Mesodermal cell (in vitro differentiated cells): ENCODE measurements at regions not wholly inside any gene's neighbourhood (a gene's known extent, or its start where the extent isn't known, plus 50 kb on each side); places are given as distances from the start of the nearest gene placed in this dataset.

Experiments used
- H3K27ac ChIP-seq: 2 replicates; pipeline ENCODE4 v1.7.0; 2013; ENCODE audit warnings: mild to moderate bottlenecking, low read depth, low read length, moderate library complexity; ENCODE audit not compliant: severe bottlenecking
- H3K36me3 ChIP-seq: 2 replicates; pipeline ENCODE4 v1.7.1; 2013; ENCODE audit warnings: mild to moderate bottlenecking, low read length, moderate library complexity; ENCODE audit not compliant: control insufficient read depth, insufficient read depth
- H3K4me1 ChIP-seq: one replicate; pipeline ENCODE4 v1.7.1; 2013; ENCODE audit warnings: mild to moderate bottlenecking, low read length; ENCODE audit not compliant: insufficient read depth, control insufficient read depth, poor library complexity, severe bottlenecking
- H3K4me3 ChIP-seq: 2 replicates; pipeline ENCODE4 v1.7.0; 2013; ENCODE audit warnings: low read length, control low read depth, mild to moderate bottlenecking; ENCODE audit not compliant: insufficient read depth, poor library complexity, severe bottlenecking; ENCODE audit errors: extremely low read depth
- H3K9me3 ChIP-seq: 2 replicates; pipeline ENCODE4 v1.7.1; 2013; ENCODE audit warnings: mild to moderate bottlenecking, low read length, moderate library complexity; ENCODE audit not compliant: control insufficient read depth
- WGBS, 2 experiments: methylation state at CpG; one replicate each; pipeline ENCODE4 v1.1.5; 2013; ENCODE audit warnings: missing lambda C conversion rate in 2 of 2; ENCODE audit not compliant: insufficient coverage in 2 of 2; 5-methylcytosine and 5-hydroxymethylcytosine counted together

- peaks cover 6% of the 10 kb centered on the region for H3K4me1 ChIP-seq
- H3K9me3 ChIP-seq: no peaks in the 10 kb centered on the region
- WGBS, 2 experiments: 65 to 79% methylated on average over 6 to 8 of the region's 9 CpGs
Measured at GRCh38 chr7:69412331-69413146, 185.7 kb upstream of the AUTS2 start.

GRCh38 chr7:69414555-69414954, 183.7 kb upstream of the AUTS2 start:
- Histone ChIP-seq H3K4me3 (no peak overlapping the region), H3K9me3 (no peaks in the 10 kb centered on the region), H3K36me3 (no peaks in the 10 kb centered on the region), H3K27ac (no peak overlapping the region), H3K4me1 (peaks cover 11% of the 10 kb centered on the region)
- 83% methylated on average over 1 of the region's 5 CpGs; no CpG with 5 or more reads in 1 of the 2 experiments for WGBS, 2 experiments

More at GRCh38 chr7:69412331-69413146, 185.7 kb upstream of the AUTS2 start:
- Histone ChIP-seq H3K27ac (peak overlapping the region; percentile 20), H3K4me3 (no peak overlapping the region), H3K36me3 (no peaks in the 10 kb centered on the region)

- 74 to 76% methylated on average over 5 to 7 of the region's 7 CpGs for WGBS, 2 experiments
- no peak overlapping the region for H3K4me3 ChIP-seq
- no peak overlapping the region for H3K27ac ChIP-seq
- H3K4me1 ChIP-seq: peaks cover 5% of the 10 kb centered on the region
- H3K9me3 ChIP-seq: no peaks in the 10 kb centered on the region
- H3K36me3 ChIP-seq: no peaks in the 10 kb centered on the region
Measured at GRCh38 chr7:69418869-69419670, 179.2 kb upstream of the AUTS2 start.

GRCh38 chr7:69419934-69420333, 178.3 kb upstream of the AUTS2 start:
- Histone ChIP-seq H3K27ac (no peak overlapping the region), H3K36me3 (no peaks in the 10 kb centered on the region), H3K4me1 (peaks cover 5% of the 10 kb centered on the region), H3K4me3 (no peak overlapping the region), H3K9me3 (no peaks in the 10 kb centered on the region)
- 71 to 93% methylated on average over 2 to 3 of the region's 5 CpGs for WGBS, 2 experiments

- Histone ChIP-seq H3K9me3 (no peaks in the 10 kb centered on the region), H3K4me3 (no peak overlapping the region), H3K4me1 (peaks cover 5% of the 10 kb centered on the region), H3K27ac (no peak overlapping the region), H3K36me3 (no peaks in the 10 kb centered on the region)
- 50 to 90% methylated on average over 1 to 4 of the region's 4 CpGs for WGBS, 2 experiments
Measured at GRCh38 chr7:69422574-69422985, 175.7 kb upstream of the AUTS2 start.

- 92 to 94% methylated on average over 2 to 7 of the region's 7 CpGs for WGBS, 2 experiments
- Histone ChIP-seq H3K4me3 (no peak overlapping the region), H3K4me1 (peaks cover 6% of the 10 kb centered on the region), H3K36me3 (no peaks in the 10 kb centered on the region), H3K27ac (no peak overlapping the region), H3K9me3 (no peaks in the 10 kb centered on the region)
Measured at GRCh38 chr7:69426705-69427104, 171.6 kb upstream of the AUTS2 start.

- H3K36me3 ChIP-seq: no peaks in the 10 kb centered on the region
- 50% methylated on average over 2 of the region's 4 CpGs; no CpG with 5 or more reads in 1 of the 2 experiments for WGBS, 2 experiments
- H3K9me3 ChIP-seq: no peaks in the 10 kb centered on the region
- H3K4me1 ChIP-seq: peaks cover 6% of the 10 kb centered on the region
- H3K4me3 ChIP-seq: no peak overlapping the region
- no peak overlapping the region for H3K27ac ChIP-seq
Measured at GRCh38 chr7:69428089-69428488, 170.2 kb upstream of the AUTS2 start.

- Histone ChIP-seq H3K36me3 (no peaks in the 10 kb centered on the region), H3K27ac (no peak overlapping the region), H3K4me3 (no peak overlapping the region), H3K9me3 (no peaks in the 10 kb centered on the region), H3K4me1 (peaks cover 6% of the 10 kb centered on the region)
- 54 to 79% methylated on average over 2 to 6 of the region's 16 CpGs for WGBS, 2 experiments
Measured at GRCh38 chr7:69429911-69430383, 168.3 kb upstream of the AUTS2 start.

- WGBS, 2 experiments: 73 to 80% methylated on average over 13 to 14 of the region's 16 CpGs
- no peak overlapping the region for H3K27ac ChIP-seq
- peaks cover 6% of the 10 kb centered on the region for H3K4me1 ChIP-seq
- H3K36me3 ChIP-seq: no peaks in the 10 kb centered on the region
- no peak overlapping the region for H3K4me3 ChIP-seq
- H3K9me3 ChIP-seq: no peaks in the 10 kb centered on the region
Measured at GRCh38 chr7:69430384-69431021, 167.8 kb upstream of the AUTS2 start.

GRCh38 chr7:69431626-69432025, 166.6 kb upstream of the AUTS2 start:
- Histone ChIP-seq H3K4me3 (no peak overlapping the region), H3K9me3 (no peaks in the 10 kb centered on the region), H3K4me1 (peaks cover 6% of the 10 kb centered on the region), H3K36me3 (no peaks in the 10 kb centered on the region), H3K27ac (no peak overlapping the region)
- WGBS, 2 experiments: 86 to 96% methylated on average over 2 of the region's 4 CpGs
